ENCODE measurements at regions not wholly inside any gene's neighbourhood (a gene's known extent, or its start where the extent isn't known, plus 50 kb on each side); places are given as distances from the start of the nearest gene placed in this dataset.

DNA sequence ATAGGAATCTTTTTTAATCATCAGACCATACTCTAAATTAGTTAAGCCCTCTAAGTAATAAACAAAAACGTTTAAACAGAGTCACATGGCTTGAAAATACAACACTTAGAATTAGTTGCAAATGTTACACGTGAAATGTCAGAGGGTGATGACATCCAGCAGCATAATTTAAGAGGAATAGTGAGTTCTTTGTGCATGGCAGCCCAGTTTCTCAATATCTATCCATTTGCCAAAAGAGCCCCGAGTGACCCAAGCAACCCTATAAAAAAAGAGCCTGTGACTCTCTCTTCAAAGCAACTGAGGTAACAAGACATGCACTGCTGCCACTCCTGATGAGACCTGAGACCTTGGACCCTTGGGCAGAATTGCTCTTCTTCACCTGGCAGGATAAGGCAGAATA lies 96.9 kb upstream of the RASA1 start:
- H3K27me3 Mint-ChIP-seq (ENCODE audit: unreplicated experiment): no peaks in the 10 kb centered on the region
- H3K36me3 Mint-ChIP-seq (ENCODE audit: low read depth, unreplicated experiment): no peaks in the 10 kb centered on the region
- H3K4me1 Mint-ChIP-seq (ENCODE audit: unreplicated experiment): peaks cover 11% of the 10 kb centered on the region
- no peaks in the 10 kb centered on the region for H3K9me3 Mint-ChIP-seq (ENCODE audit: unreplicated experiment)
- no peak overlapping the region for H3K4me3 Mint-ChIP-seq (ENCODE audit: unreplicated experiment)
- H3K27ac Mint-ChIP-seq (ENCODE audit: unreplicated experiment): no peak overlapping the region
- no peak for DNase-seq (ENCODE audit: low spot score)
- no peak for TF ChIP-seq CTCF (IDR thresholded peaks at IDR 0.05; ENCODE audit: unreplicated experiment)

- no peaks in the 10 kb centered on the region for H3K4me1 Mint-ChIP-seq (ENCODE audit: unreplicated experiment)
- no peak overlapping the region for H3K4me3 Mint-ChIP-seq (ENCODE audit: unreplicated experiment)
- no peaks in the 10 kb centered on the region for H3K36me3 Mint-ChIP-seq (ENCODE audit: low read depth, unreplicated experiment)
- no peaks in the 10 kb centered on the region for H3K27me3 Mint-ChIP-seq (ENCODE audit: unreplicated experiment)
- no peak for TF ChIP-seq CTCF (IDR thresholded peaks at IDR 0.05; ENCODE audit: unreplicated experiment)
- H3K9me3 Mint-ChIP-seq (ENCODE audit: unreplicated experiment): no peaks in the 10 kb centered on the region
- no peak overlapping the region for H3K27ac Mint-ChIP-seq (ENCODE audit: unreplicated experiment)
- DNase-seq (ENCODE audit: low spot score): no peak
Observed at GRCh38 chr5:87182649-87183048, 85.0 kb upstream of the RASA1 start.

GRCh38 chr5:87183896-87184295 lies 83.8 kb upstream of the RASA1 start:
- no peak for TF ChIP-seq CTCF (IDR thresholded peaks at IDR 0.05; ENCODE audit: unreplicated experiment)
- H3K36me3 Mint-ChIP-seq (ENCODE audit: low read depth, unreplicated experiment): no peaks in the 10 kb centered on the region
- no peaks in the 10 kb centered on the region for H3K27me3 Mint-ChIP-seq (ENCODE audit: unreplicated experiment)
- no peak for DNase-seq (ENCODE audit: low spot score)
- H3K4me1 Mint-ChIP-seq (ENCODE audit: unreplicated experiment): no peaks in the 10 kb centered on the region
- H3K9me3 Mint-ChIP-seq (ENCODE audit: unreplicated experiment): no peaks in the 10 kb centered on the region
- no peak overlapping the region for H3K4me3 Mint-ChIP-seq (ENCODE audit: unreplicated experiment)
- no peak overlapping the region for H3K27ac Mint-ChIP-seq (ENCODE audit: unreplicated experiment)

DNA sequence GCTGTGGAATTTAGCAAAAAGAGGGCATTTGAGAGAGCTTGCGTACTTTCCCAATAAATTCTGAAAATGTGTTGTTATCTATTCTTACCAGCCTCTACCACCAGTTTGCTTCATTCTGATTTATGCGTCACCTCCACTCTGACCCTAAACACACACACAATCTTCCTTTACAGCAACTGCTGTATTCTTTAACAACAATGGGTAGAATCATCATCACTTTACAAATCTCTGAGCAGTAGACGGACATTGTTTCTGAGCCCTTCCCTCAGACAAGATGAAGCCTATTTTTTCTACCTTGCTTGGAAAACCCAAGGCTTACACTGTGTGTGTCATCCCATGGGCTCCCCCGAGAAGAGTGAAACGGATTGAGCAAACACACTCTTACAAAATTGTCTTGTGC lies 83.1 kb upstream of the RASA1 start:
- no peak for DNase-seq (ENCODE audit: low spot score)
- TF ChIP-seq CTCF (IDR thresholded peaks at IDR 0.05; ENCODE audit: unreplicated experiment): no peak
- Mint-ChIP-seq H3K4me3 (ENCODE audit: unreplicated experiment) (no peak overlapping the region), H3K27me3 (ENCODE audit: unreplicated experiment) (no peaks in the 10 kb centered on the region), H3K36me3 (ENCODE audit: low read depth, unreplicated experiment) (no peaks in the 10 kb centered on the region), H3K27ac (ENCODE audit: unreplicated experiment) (no peak overlapping the region), H3K9me3 (ENCODE audit: unreplicated experiment) (no peaks in the 10 kb centered on the region), H3K4me1 (ENCODE audit: unreplicated experiment) (no peaks in the 10 kb centered on the region)

GRCh38 chr5:87185838-87186237 lies 81.8 kb upstream of the RASA1 start:
- TF ChIP-seq CTCF (IDR thresholded peaks at IDR 0.05; ENCODE audit: unreplicated experiment): no peak
- no peak overlapping the region for H3K4me3 Mint-ChIP-seq (ENCODE audit: unreplicated experiment)
- H3K27ac Mint-ChIP-seq (ENCODE audit: unreplicated experiment): no peak overlapping the region
- H3K9me3 Mint-ChIP-seq (ENCODE audit: unreplicated experiment): no peaks in the 10 kb centered on the region
- H3K27me3 Mint-ChIP-seq (ENCODE audit: unreplicated experiment): no peaks in the 10 kb centered on the region
- no peaks in the 10 kb centered on the region for H3K4me1 Mint-ChIP-seq (ENCODE audit: unreplicated experiment)
- no peaks in the 10 kb centered on the region for H3K36me3 Mint-ChIP-seq (ENCODE audit: low read depth, unreplicated experiment)
- no peak for DNase-seq (ENCODE audit: low spot score)

Data from endothelial cell (in vitro differentiated cells).